ENCODE measurements at regions not wholly inside any gene's neighbourhood (a gene's known extent, or its start where the extent isn't known, plus 50 kb on each side); places are given as distances from the start of the nearest gene placed in this dataset.

DNA sequence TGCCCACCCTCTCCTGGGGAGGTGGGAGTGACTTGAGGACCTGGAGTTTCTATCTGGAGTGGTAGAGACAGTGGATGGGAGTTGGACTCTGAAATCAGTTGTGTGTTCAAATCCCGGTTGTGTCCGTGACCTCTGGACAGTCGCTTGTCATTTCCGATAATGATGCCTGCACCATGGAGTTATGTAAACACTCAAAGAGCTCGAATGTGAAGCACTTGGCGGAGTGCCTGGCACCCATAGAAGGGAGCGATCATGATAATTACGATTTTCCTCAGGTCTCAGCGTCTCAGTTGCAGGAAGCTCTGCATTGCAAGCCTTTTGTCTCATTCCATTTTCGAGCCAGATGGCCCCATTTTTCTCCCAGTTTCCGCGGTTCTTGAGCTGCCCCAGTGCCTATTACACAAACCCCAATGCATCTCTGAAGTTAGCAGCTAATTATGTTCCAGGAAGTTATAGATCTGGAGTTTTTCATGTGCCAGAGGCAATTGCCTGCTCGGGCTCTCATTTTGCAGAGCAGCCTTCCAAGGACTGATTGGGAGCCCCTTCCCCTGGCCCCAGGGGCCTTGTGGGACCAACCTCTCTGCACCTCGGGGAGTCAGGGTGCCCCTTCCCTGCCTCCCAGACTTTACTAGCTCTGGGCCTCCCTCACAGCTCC is 175.5 kb upstream of the MVB12B start:
- no peak for TF ChIP-seq POLR2A (IDR thresholded peaks at IDR 0.05)
- TF ChIP-seq, protein P1, sequence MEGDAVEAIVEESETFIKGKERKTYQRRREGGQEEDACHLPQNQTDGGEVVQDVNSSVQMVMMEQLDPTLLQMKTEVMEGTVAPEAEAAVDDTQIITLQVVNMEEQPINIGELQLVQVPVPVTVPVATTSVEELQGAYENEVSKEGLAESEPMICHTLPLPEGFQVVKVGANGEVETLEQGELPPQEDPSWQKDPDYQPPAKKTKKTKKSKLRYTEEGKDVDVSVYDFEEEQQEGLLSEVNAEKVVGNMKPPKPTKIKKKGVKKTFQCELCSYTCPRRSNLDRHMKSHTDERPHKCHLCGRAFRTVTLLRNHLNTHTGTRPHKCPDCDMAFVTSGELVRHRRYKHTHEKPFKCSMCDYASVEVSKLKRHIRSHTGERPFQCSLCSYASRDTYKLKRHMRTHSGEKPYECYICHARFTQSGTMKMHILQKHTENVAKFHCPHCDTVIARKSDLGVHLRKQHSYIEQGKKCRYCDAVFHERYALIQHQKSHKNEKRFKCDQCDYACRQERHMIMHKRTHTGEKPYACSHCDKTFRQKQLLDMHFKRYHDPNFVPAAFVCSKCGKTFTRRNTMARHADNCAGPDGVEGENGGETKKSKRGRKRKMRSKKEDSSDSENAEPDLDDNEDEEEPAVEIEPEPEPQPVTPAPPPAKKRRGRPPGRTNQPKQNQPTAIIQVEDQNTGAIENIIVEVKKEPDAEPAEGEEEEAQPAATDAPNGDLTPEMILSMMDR (IDR thresholded peaks at IDR 0.05), result no peak
- TF ChIP-seq EP300 (IDR thresholded peaks at IDR 0.05), result no peak
